HG02798 (cell line): ENCODE measurements at regions not wholly inside any gene's neighbourhood (a gene's known extent, or its start where the extent isn't known, plus 50 kb on each side); places are given as distances from the start of the nearest gene placed in this dataset.
"Not testable (repeated sequence)": the region's sequence is repeated elsewhere in the genome, so short reads cannot be mapped to it uniquely, and the experiment has no call there.

Experiments used
- ATAC-seq: cut with Tn5 transposase; IDR thresholded peaks from one replicate; pipeline ENCODE4 v1.9.1; 2021; ENCODE audit warnings: mild to moderate bottlenecking; ENCODE audit not compliant: unreplicated experiment, poor library complexity

DNA sequence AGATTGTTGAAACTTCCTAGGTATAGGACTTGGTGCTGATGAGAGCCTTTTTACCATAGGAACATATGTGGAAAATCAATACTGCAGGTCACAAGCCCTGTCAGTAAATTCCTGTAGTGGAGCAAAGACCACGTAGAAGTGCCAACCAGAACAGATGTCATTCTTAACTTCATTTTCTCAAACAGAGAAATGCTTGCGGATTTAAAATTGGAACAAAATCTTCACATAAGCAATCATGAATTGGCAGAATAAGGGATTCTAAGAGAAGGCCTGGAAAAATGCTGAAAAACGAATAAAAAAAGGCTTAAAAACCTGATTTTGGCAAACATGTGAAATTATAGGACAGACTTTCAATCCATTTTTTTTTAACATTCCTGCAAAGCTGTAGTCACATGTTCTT lies 80.8 kb upstream of the SMIM30 start:
- ATAC-seq, result no peak

DNA sequence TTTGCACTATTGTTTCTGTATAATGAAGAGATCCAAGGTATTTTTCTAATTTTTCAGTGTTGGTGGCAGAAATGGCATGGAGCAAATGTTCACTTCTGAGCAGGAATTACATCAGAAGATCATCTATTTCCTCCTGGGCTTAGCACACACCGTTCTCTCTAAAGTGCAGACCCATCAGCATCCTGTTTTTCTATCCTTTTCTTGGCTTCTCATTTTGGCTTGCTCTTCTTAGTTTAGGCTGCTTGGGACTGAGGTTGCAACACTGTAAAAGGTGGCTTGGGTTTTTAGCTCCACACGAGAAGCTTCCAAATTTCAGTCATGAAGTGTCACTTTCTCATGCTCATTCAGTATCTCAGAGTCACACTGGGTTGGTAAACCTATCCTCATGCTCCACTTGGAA lies 79.9 kb upstream of the SMIM30 start:
- ATAC-seq, result no peak

- no peak for ATAC-seq
Measured at GRCh38 chr7:113197274-113197673, 78.9 kb upstream of the SMIM30 start.

DNA sequence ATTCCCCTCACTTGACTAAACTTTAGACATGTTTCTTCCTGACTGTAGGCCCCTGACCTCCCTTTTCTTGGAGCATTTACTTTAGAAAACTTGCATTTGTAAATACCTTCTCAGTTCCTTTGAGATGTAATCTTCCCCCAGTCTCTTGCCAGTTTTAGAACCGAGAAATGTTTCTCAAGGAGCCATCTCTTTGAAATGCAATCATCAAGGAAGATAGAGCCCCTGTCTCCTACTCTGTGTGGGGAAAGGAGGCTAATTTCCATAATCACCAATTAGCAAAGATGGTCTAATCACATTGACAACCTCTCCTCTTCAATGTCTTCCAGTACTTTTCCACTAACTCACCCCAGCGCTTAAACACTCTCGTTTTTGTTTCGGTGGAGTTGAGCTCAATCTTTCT lies 70.0 kb upstream of the SMIM30 start:
- no peak for ATAC-seq

DNA sequence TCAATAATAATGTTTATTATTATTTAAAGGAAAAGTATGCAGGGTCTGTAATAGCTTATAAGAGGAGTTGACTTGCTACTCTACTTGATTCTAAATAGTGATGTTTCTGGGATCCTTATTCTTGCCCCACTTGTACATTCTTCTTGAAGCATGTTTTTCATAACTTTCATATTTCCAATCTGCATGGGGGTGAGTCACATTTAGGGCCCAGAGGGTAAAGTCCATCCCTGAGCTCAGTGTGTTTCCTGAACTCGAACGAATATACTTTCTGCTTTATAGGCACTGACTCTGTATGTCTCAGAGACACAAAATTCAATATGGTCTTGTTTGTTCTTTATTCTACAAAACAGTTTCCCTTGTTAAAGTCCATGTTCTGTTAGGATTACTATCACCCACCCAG lies 61.0 kb upstream of the SMIM30 start:
- ATAC-seq, result no peak

GRCh38 chr7:113176836-113177235 lies 58.5 kb upstream of the SMIM30 start:
- ATAC-seq, result no peak

DNA sequence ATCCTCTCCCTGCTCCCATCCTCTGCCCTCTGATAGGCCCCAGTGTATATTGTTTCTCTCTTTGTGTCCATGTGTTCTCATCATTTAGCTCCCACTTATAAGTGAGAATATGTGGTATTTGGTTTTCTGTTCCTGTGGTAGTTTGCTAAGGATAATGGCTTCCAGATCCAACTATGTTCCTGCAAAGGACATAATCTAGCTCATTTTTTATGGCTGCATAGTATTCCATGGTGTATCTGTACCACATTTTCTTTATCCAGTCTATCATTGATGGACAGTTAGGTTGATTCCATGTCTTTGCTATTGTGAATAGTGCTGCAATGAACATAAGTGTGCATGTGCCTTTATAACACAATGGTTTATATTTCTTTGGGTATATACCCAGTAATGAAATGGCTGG lies 57.8 kb upstream of the SMIM30 start:
- ATAC-seq, result not testable (repeated sequence)

DNA sequence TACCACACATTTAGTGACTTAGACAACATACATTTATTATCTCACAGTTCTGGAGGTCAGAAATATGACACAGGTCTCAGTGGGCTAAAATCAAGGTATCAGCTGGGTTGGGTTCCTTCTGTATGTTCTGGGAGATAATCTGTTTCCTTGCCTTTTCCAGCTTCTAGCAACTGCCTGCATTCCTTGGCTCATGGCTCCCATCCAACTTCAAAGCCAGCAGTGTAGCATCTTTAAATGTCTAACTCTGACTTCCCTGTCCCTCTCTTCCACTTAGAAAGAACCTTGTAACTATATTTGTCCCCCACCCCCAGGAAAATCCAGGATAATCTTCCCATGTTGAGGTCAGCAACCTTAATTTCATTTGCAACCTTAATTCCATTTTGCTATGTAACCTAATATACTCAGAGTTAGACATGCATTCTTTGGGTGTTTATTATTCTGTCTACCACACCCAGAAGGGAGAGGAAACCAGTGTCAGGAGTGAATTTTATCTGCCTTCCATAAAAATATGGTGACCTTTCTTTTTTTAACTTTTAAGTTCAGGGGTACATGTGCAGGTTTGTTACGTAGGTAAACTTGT lies 57.3 kb upstream of the SMIM30 start:
- no peak for ATAC-seq

DNA sequence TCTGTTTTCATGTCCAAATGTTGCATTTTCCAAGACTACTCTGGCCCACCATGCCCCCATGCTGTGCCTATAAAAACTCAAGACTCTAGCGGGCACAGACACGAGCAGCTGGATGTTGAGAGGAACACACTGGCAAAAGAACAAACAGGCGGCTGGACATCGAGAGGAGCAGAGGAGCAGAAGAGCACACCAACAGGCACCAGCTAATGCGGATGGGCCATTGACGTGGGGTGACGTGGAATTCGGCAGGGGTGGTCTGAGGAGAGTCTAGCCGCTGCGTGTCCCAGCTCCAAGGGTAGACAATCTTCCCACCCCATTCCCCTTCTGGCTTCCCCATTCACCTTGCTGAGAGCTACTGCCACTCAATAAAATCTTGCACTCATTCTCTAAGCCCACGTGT lies 54.4 kb upstream of the SMIM30 start:
- no peak for ATAC-seq

DNA sequence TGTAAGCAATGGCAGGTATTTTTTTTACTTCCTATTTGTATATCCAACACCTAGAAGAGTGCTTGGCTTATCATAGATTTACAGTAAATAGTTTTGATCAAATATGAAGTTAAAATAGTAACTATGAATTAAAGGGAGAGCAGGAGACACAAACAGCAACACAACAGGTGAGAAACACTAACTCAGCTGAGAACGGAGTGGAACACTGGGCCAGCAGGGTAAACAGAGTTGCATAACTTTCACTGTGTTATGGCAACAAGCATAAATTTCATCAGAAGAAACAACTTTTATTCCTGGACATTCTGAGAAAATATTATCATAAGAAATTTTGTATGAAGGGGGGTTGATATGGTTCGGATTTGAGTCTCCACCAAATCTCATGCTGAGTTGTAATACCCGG lies 52.2 kb upstream of the SMIM30 start:
- no peak for ATAC-seq
